ENCODE measurements at regions not wholly inside any gene's neighbourhood (a gene's known extent, or its start where the extent isn't known, plus 50 kb on each side); places are given as distances from the start of the nearest gene placed in this dataset.

DNA sequence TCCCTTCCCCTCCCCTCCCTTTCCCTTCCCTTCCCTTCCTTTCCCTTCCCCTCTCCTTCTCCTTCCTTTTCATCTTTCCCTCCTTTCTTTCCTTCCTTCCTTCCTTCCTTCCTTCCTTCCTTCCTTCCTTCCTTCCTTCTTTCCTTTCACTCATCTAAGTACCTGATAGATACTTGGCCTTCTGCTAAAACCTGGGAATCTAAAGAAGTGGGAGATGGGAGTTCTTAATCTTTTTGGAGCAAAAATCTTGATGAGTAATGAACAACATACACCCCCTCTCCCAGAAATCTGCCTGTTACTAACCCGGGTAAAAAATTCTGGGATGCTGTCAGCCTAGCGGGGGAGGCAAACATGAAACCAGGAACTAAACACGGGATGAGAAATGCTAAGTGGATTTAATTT, 100.7 kb downstream of the VEGFA start:
- ChIA-PET RAD21 (ENCODE audit: unreplicated experiment) (no interaction called here), CTCF (no interaction called here), POLR2A (no interaction called here), SMC1A (ENCODE audit: uncharacterized antibody, unreplicated experiment) (interaction anchor here (1.4 kb wide), 1 partner anchor 15 kb away, joined by 4 read pairs; no protein-coding TSS in a partner anchor)
- no TSS peak for BruUV-seq (replicated peaks)
- H3K36me3 ChIP-seq (ENCODE audit: control insufficient read depth in 2 of 2, insufficient read depth in 2 of 2, low read length in 1 of 2): no peaks in the 10 kb centered on the region
- intact Hi-C loops (cut with micrococcal nuclease; ENCODE audit: unreplicated experiment) (no loop called here), in situ Hi-C loops (cut with MboI) (no loop called here)
- no peaks in the 10 kb centered on the region for H3K9me3 ChIP-seq (replicated peaks; ENCODE audit: control insufficient read depth, insufficient read depth, low read length)
- H3K9ac ChIP-seq (ENCODE audit: control insufficient read depth, insufficient read depth, low read length): no peak overlapping the region
- no peak overlapping the region for H3K27ac ChIP-seq (ENCODE audit: control insufficient read depth, insufficient read depth)
- no peaks in the 10 kb centered on the region for H3K4me1 ChIP-seq (ENCODE audit: control insufficient read depth, insufficient read depth, low read length)
- no peak overlapping the region for H3K4me2 ChIP-seq (ENCODE audit: control insufficient read depth, insufficient read depth)
- no peak for TF ChIP-seq CREB1 (IDR thresholded peaks at IDR 0.05; ENCODE audit: low read depth)
- no peak for DNase-seq (ENCODE audit: low read depth, low spot score)
- H3K4me3 ChIP-seq: no peak overlapping the region
- 45% methylated on average over 3 of the region's 3 CpGs for WGBS (ENCODE audit: insufficient coverage, insufficient replicate concordance, low lambda C conversion rate, missing lambda C conversion rate)
- H2AFZ ChIP-seq (ENCODE audit: control insufficient read depth, low read depth, low read length): no peak overlapping the region
- no peak for ATAC-seq
- no peak for FAIRE-seq
- H3K27me3 ChIP-seq (replicated peaks in 1 of 2; ENCODE audit: control insufficient read depth in 2 of 2, insufficient read depth in 2 of 2, low read length in 1 of 2): peaks cover 0 to 3% of the 10 kb centered on the region in 2 experiments; a peak in 1 of 4 replicates
- no peaks in the 10 kb centered on the region for H3K79me2 ChIP-seq (ENCODE audit: control insufficient read depth, insufficient read depth, low read length)
- no peaks in the 10 kb centered on the region for H4K20me1 ChIP-seq (ENCODE audit: control insufficient read depth, insufficient read depth)

GRCh38 chr6:43869792-43870659, 100.0 kb downstream of the VEGFA start:
- Histone ChIP-seq H2AFZ (ENCODE audit: control insufficient read depth, low read depth, low read length) (no peak overlapping the region), H3K4me3 (no peak overlapping the region), H3K9ac (ENCODE audit: control insufficient read depth, insufficient read depth, low read length) (no peak overlapping the region), H3K36me3 (ENCODE audit: control insufficient read depth in 2 of 2, insufficient read depth in 2 of 2, low read length in 1 of 2) (no peaks in the 10 kb centered on the region), H4K20me1 (ENCODE audit: control insufficient read depth, insufficient read depth) (no peaks in the 10 kb centered on the region), H3K27ac (ENCODE audit: control insufficient read depth, insufficient read depth) (no peak overlapping the region), H3K27me3 (replicated peaks in 1 of 2; ENCODE audit: control insufficient read depth in 2 of 2, insufficient read depth in 2 of 2, low read length in 1 of 2) (peaks cover 0 to 3% of the 10 kb centered on the region in 2 experiments; a peak in 1 of 4 replicates), H3K4me2 (ENCODE audit: control insufficient read depth, insufficient read depth) (no peak overlapping the region), H3K9me3 (replicated peaks; ENCODE audit: control insufficient read depth, insufficient read depth, low read length) (no peaks in the 10 kb centered on the region), H3K4me1 (ENCODE audit: control insufficient read depth, insufficient read depth, low read length) (no peaks in the 10 kb centered on the region), H3K79me2 (ENCODE audit: control insufficient read depth, insufficient read depth, low read length) (no peaks in the 10 kb centered on the region)
- CTCF ChIA-PET: no interaction called here
- in situ Hi-C loops (cut with MboI): no loop called here
- no TSS peak for BruUV-seq (replicated peaks)
- DNase-seq (ENCODE audit: low read depth, low spot score): no peak
- no peak for ATAC-seq
- RAD21 ChIA-PET (ENCODE audit: unreplicated experiment): no interaction called here
- SMC1A ChIA-PET (ENCODE audit: uncharacterized antibody, unreplicated experiment): interaction anchor here (0.7 to 1.4 kb wide), 2 partner anchors 14 to 28 kb away, joined by 3 to 4 read pairs; no protein-coding TSS in a partner anchor
- intact Hi-C loops (cut with micrococcal nuclease; ENCODE audit: unreplicated experiment): no loop called here
- WGBS (ENCODE audit: insufficient coverage, insufficient replicate concordance, low lambda C conversion rate, missing lambda C conversion rate): 18% methylated on average over 8 of the region's 8 CpGs
- no peak for FAIRE-seq
- POLR2A ChIA-PET: no interaction called here
- TF ChIP-seq BMI1 (IDR thresholded peaks at IDR 0.05; ENCODE audit: borderline replicate concordance) (no peak), JUND (IDR thresholded peaks at IDR 0.05; ENCODE audit: low read depth, low read length) (no peak), PML (IDR thresholded peaks at IDR 0.05; ENCODE audit: low read length) (no peak), IRF4 (IDR thresholded peaks at IDR 0.05; ENCODE audit: low read depth, low read length) (no peak), NFYB (IDR thresholded peaks at IDR 0.05; ENCODE audit: insufficient read depth, low read depth, low read length) (no peak), ZNF384 (IDR thresholded peaks at IDR 0.05; ENCODE audit: borderline replicate concordance, low read depth, low read length) (no peak), NFYA (IDR thresholded peaks at IDR 0.05; ENCODE audit: borderline replicate concordance, low read depth, low read length) (no peak), TCF7 (IDR thresholded peaks at IDR 0.05; ENCODE audit: borderline replicate concordance) (no peak), EZH2 (IDR thresholded peaks at IDR 0.05; ENCODE audit: borderline replicate concordance, control insufficient read depth, low read depth, low read length) (no peak), POU2F2 (IDR thresholded peaks at IDR 0.05; ENCODE audit: borderline replicate concordance, low read depth, low read length) (no peak), ESRRA (IDR thresholded peaks at IDR 0.05; ENCODE audit: low read length) (no peak)
- TF ChIP-seq, protein P1, sequence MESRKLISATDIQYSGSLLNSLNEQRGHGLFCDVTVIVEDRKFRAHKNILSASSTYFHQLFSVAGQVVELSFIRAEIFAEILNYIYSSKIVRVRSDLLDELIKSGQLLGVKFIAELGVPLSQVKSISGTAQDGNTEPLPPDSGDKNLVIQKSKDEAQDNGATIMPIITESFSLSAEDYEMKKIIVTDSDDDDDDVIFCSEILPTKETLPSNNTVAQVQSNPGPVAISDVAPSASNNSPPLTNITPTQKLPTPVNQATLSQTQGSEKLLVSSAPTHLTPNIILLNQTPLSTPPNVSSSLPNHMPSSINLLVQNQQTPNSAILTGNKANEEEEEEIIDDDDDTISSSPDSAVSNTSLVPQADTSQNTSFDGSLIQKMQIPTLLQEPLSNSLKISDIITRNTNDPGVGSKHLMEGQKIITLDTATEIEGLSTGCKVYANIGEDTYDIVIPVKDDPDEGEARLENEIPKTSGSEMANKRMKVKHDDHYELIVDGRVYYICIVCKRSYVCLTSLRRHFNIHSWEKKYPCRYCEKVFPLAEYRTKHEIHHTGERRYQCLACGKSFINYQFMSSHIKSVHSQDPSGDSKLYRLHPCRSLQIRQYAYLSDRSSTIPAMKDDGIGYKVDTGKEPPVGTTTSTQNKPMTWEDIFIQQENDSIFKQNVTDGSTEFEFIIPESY (IDR thresholded peaks at IDR 0.05): no peak
- TF ChIP-seq, protein P2, sequence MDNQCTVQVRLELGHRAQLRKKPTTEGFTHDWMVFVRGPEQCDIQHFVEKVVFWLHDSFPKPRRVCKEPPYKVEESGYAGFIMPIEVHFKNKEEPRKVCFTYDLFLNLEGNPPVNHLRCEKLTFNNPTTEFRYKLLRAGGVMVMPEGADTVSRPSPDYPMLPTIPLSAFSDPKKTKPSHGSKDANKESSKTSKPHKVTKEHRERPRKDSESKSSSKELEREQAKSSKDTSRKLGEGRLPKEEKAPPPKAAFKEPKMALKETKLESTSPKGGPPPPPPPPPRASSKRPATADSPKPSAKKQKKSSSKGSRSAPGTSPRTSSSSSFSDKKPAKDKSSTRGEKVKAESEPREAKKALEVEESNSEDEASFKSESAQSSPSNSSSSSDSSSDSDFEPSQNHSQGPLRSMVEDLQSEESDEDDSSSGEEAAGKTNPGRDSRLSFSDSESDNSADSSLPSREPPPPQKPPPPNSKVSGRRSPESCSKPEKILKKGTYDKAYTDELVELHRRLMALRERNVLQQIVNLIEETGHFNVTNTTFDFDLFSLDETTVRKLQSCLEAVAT (IDR thresholded peaks at IDR 0.05): no peak
